ENCODE measurements at regions not wholly inside any gene's neighbourhood (a gene's known extent, or its start where the extent isn't known, plus 50 kb on each side); places are given as distances from the start of the nearest gene placed in this dataset.

DNA sequence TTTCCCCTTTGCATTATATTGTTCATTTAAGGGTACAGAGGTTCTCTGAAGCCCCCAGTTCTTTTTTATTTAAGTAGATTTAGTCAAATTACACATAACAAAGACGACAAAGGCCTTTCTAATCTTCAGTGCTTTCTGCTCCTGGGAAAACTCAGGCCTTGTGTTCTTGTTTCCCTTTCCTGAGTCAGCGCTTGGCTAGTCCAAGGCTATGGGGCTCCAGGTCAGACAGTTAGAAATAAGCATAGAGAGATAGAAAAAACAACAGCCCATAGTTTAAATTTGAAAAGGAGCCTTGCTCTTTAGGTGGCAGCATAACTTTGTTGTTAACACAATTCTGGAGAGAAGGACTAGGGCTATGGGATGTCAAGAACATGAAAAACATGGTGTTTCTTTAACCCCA lies 97.3 kb downstream of the PPP1R2C start:
- Histone ChIP-seq H3K27ac (ENCODE audit: low read depth, low read length) (no peak overlapping the region), H3K79me2 (ENCODE audit: insufficient read depth, low read length) (no peaks in the 10 kb centered on the region), H3K9me3 (ENCODE audit: control insufficient read depth in 1 of 2, insufficient read depth in 1 of 2, low read depth in 1 of 2, low read length in 2 of 2) (no peaks in the 10 kb centered on the region), H3K9ac (ENCODE audit: low read length) (no peak overlapping the region), H3K4me3 (replicated peaks in 1 of 2; ENCODE audit: low read depth in 1 of 2, low read length in 2 of 2) (no peak overlapping the region), H3K4me2 (ENCODE audit: low read length) (no peak overlapping the region), H3K36me3 (ENCODE audit: control insufficient read depth in 1 of 2, insufficient read depth in 2 of 2, low read length in 2 of 2) (no peaks in the 10 kb centered on the region), H4K20me1 (ENCODE audit: insufficient read depth) (no peaks in the 10 kb centered on the region), H2AFZ (ENCODE audit: low read depth, low read length, poor library complexity, severe bottlenecking) (no peak overlapping the region), H3K9me2 (ENCODE audit: insufficient read depth) (no peaks in the 10 kb centered on the region), H3K27me3 (ENCODE audit: insufficient read depth, low read length) (no peaks in the 10 kb centered on the region), H3K4me1 (ENCODE audit: control insufficient read depth in 1 of 2, insufficient read depth in 2 of 2, low read length in 2 of 2) (no peaks in the 10 kb centered on the region)
- BruUV-seq (replicated peaks), result no TSS peak
- CTCF ChIA-PET, result no interaction called here
- POLR2A ChIA-PET, result no interaction called here
- intact Hi-C loops (cut with micrococcal nuclease), result no loop called here
- RAD21 ChIA-PET (ENCODE audit: low non-redundant PET in 1 of 2, low total read pairs in 2 of 2, uncharacterized antibody in 2 of 2, unreplicated experiment in 2 of 2), result no interaction called here
- ATAC-seq, result no peak
- TF ChIP-seq CEBPB (IDR thresholded peaks at IDR 0.05; ENCODE audit: low read depth), result no peak
- peak; percentile 26; the same call in 1 of the 2 replicates for TF ChIP-seq RAD21 (IDR thresholded peaks at IDR 0.05; ENCODE audit: low read depth)
- DNase-seq (ENCODE audit: low read depth, low spot score), result no peak

DNA sequence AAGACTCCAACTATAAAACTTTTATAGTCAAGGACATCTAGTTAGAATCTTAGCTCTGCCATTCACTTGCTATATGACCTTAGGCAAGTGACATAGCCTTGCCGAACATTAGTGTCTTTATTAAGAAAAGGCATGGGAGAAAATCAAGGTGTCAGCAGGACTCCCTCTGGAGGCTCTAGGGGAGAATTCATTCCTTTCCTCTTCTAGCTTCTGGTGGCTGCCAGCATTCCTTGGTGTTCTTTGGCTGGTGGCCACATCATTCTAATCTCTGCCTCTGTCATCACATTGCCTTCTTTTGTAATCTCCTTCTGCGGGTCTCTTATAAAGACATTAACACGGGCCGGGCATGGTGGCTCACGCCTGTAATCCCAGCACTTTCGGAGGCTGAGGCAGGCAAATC lies 99.8 kb downstream of the PPP1R2C start:
- intact Hi-C loops (cut with micrococcal nuclease), result loop anchor here (5.0 kb wide), 2 partner anchors 879 to 881 kb away; no protein-coding TSS in a partner anchor
- H3K9me2 ChIP-seq (ENCODE audit: insufficient read depth), result no peaks in the 10 kb centered on the region
- no peak overlapping the region for H3K9ac ChIP-seq (ENCODE audit: low read length)
- CTCF ChIA-PET, result interaction anchor here (2.0 kb wide), 1 partner anchor 879 kb away, joined by 5 read pairs; no protein-coding TSS in a partner anchor
- POLR2A ChIA-PET, result no interaction called here
- no peaks in the 10 kb centered on the region for H3K4me1 ChIP-seq (ENCODE audit: control insufficient read depth in 1 of 2, insufficient read depth in 2 of 2, low read length in 2 of 2)
- TF ChIP-seq CTCF (IDR thresholded peaks at IDR 0.05 in 2 of 3, conservative IDR thresholded peaks at IDR 0.05 in 1 of 3; ENCODE audit: borderline replicate concordance in 1 of 3, insufficient read depth in 1 of 3, low read depth in 2 of 3, low read length in 2 of 3) (peak in 2 of 3 experiments; percentile 19 to 20; a peak in 1 of 6 replicates), TCF7L2 (IDR thresholded peaks at IDR 0.05; ENCODE audit: borderline replicate concordance, extremely low read depth, insufficient read depth, insufficient read length) (no peak), RAD21 (IDR thresholded peaks at IDR 0.05; ENCODE audit: low read depth) (peak; percentile 41; the same call in 1 of the 2 replicates)
- DNase-seq (ENCODE audit: low read depth, low spot score) (no peak), ATAC-seq (peak; percentile 40; the same call in 1 of the 2 replicates)
- H3K79me2 ChIP-seq (ENCODE audit: insufficient read depth, low read length), result no peaks in the 10 kb centered on the region
- H4K20me1 ChIP-seq (ENCODE audit: insufficient read depth), result no peaks in the 10 kb centered on the region
- RAD21 ChIA-PET (ENCODE audit: low non-redundant PET in 1 of 2, low total read pairs in 2 of 2, uncharacterized antibody in 2 of 2, unreplicated experiment in 2 of 2), result no interaction called here
- no peak overlapping the region for H3K4me2 ChIP-seq (ENCODE audit: low read length)
- BruUV-seq (replicated peaks), result no TSS peak
- H3K36me3 ChIP-seq (ENCODE audit: control insufficient read depth in 1 of 2, insufficient read depth in 2 of 2, low read length in 2 of 2), result no peaks in the 10 kb centered on the region
- H3K27me3 ChIP-seq (ENCODE audit: insufficient read depth, low read length), result no peaks in the 10 kb centered on the region
- no peak overlapping the region for H2AFZ ChIP-seq (ENCODE audit: low read depth, low read length, poor library complexity, severe bottlenecking)
- no peak overlapping the region for H3K27ac ChIP-seq (ENCODE audit: low read depth, low read length)
- no peaks in the 10 kb centered on the region for H3K9me3 ChIP-seq (ENCODE audit: control insufficient read depth in 1 of 2, insufficient read depth in 1 of 2, low read depth in 1 of 2, low read length in 2 of 2)
- H3K4me3 ChIP-seq (replicated peaks in 1 of 2; ENCODE audit: low read depth in 1 of 2, low read length in 2 of 2), result no peak overlapping the region
